Gastroesophageal sphincter (tissue), 4 donors: ENCODE measurements at regions not wholly inside any gene's neighbourhood (a gene's known extent, or its start where the extent isn't known, plus 50 kb on each side); places are given as distances from the start of the nearest gene placed in this dataset.
"Not testable (repeated sequence)": the region's sequence is repeated elsewhere in the genome, so short reads cannot be mapped to it uniquely, and the experiment has no call there.

Experiments
- ATAC-seq: fragments of 150-250 bp; one replicate; pipeline ENCODE4 v1.9.1; 2016; ENCODE audit warnings: mild to moderate bottlenecking, moderate library complexity
- H3K27ac ChIP-seq, 4 donors: fragments of 200-600 bp; sonication (generic) in 3 of 4; 1 replicate in 3 of 4; 2 replicates in 1 of 4; pipeline ENCODE4 v1.5.1; 2016 to 2019
- H3K27me3 ChIP-seq: fragments of 200-600 bp; sonication (generic); one replicate; pipeline ENCODE4 v1.5.1; 2019
- H3K36me3 ChIP-seq, 2 donors: fragments of 200-600 bp; sonication (generic); one replicate each; pipeline ENCODE4 v1.5.1; 2019; ENCODE audit warnings: control low read depth in 1 of 2
- H3K4me1 ChIP-seq, 3 donors: fragments of 200-600 bp; sonication (generic); 1 replicate in 2 of 3; 2 replicates in 1 of 3; pipeline ENCODE4 v1.5.1; 2016 to 2019; ENCODE audit warnings: control low read depth in 2 of 3
- H3K4me3 ChIP-seq, 2 donors: fragments of 200-600 bp; sonication (generic); one replicate each; pipeline ENCODE4 v1.5.1; 2019; ENCODE audit warnings: mild to moderate bottlenecking in 1 of 2, moderate library complexity in 1 of 2
- H3K9me3 ChIP-seq, 3 donors: fragments of 200-600 bp; sonication (generic); one replicate each; pipeline ENCODE4 v1.5.1; 2017 to 2019; ENCODE audit warnings: control low read depth in 2 of 3
- EP300 ChIP-seq: sonication (generic); formaldehyde crosslinking; IDR thresholded peaks from one replicate; pipeline ENCODE4 v1.6.1; 2017; ENCODE audit warnings: antibody characterized with exemption, mild to moderate bottlenecking
- POLR2A ChIP-seq, 2 donors: fragments of 450-650 bp; IDR thresholded peaks; one replicate each; pipeline ENCODE4 v1.6.1; 2017; ENCODE audit warnings: antibody characterized with exemption in 2 of 2, mild to moderate bottlenecking in 2 of 2, moderate library complexity in 1 of 2
- POLR2AphosphoS5 ChIP-seq: sonication (generic); formaldehyde crosslinking; IDR thresholded peaks from one replicate; pipeline ENCODE4 v1.6.1; 2017; ENCODE audit warnings: antibody characterized with exemption
- WGBS, 2 donors: methylation state at CpG; one replicate each; pipeline ENCODE4 v1.1.5; 2018; ENCODE audit warnings: low coverage in 1 of 2; 5-methylcytosine and 5-hydroxymethylcytosine counted together
- TF ChIP-seq, protein P1 (sequence below), 4 experiments: fragments of 200-600 bp in 2 of 4; fragments of 450-650 bp in 2 of 4; sonication (generic) in 1 of 4; IDR thresholded peaks; one replicate each; pipeline ENCODE4 v1.5.1; 2017 to 2019; ENCODE audit warnings: antibody characterized with exemption in 4 of 4, mild to moderate bottlenecking in 2 of 4, moderate library complexity in 2 of 4

DNA sequence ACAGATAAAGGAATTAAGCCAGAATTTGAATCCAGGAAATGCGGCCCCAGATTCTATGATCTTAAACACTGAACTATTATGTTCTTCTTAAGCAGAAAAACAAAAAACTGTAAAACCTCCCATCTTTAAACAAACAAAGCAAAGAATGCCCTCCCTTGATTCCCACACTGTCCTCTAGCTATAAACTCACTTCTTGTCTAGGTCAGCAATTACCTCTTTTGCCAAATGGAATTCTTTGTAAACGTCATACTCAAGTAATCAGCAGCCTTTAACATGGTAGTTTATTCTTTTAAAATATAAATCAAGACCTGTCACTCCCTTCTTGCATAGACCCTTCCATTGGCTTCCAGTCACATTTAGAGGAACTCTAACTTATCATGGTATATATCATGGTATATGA is 958.9 kb upstream of the CNTN5 start:
- TF ChIP-seq POLR2A (IDR thresholded peaks at IDR 0.05) (no peak), POLR2AphosphoS5 (no peak), EP300 (no peak)
- TF ChIP-seq, protein P1, sequence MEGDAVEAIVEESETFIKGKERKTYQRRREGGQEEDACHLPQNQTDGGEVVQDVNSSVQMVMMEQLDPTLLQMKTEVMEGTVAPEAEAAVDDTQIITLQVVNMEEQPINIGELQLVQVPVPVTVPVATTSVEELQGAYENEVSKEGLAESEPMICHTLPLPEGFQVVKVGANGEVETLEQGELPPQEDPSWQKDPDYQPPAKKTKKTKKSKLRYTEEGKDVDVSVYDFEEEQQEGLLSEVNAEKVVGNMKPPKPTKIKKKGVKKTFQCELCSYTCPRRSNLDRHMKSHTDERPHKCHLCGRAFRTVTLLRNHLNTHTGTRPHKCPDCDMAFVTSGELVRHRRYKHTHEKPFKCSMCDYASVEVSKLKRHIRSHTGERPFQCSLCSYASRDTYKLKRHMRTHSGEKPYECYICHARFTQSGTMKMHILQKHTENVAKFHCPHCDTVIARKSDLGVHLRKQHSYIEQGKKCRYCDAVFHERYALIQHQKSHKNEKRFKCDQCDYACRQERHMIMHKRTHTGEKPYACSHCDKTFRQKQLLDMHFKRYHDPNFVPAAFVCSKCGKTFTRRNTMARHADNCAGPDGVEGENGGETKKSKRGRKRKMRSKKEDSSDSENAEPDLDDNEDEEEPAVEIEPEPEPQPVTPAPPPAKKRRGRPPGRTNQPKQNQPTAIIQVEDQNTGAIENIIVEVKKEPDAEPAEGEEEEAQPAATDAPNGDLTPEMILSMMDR (IDR thresholded peaks at IDR 0.05) = no peak
- no peak for ATAC-seq
- H3K4me3 ChIP-seq = no peak overlapping the region
- H3K27ac ChIP-seq = no peak overlapping the region
- H3K9me3 ChIP-seq = no peaks in the 10 kb centered on the region
- 33 to 40% methylated on average over 2 of the region's 2 CpGs for WGBS, 2 donors
- H3K36me3 ChIP-seq = no peaks in the 10 kb centered on the region
- no peaks in the 10 kb centered on the region for H3K4me1 ChIP-seq
- no peaks in the 10 kb centered on the region for H3K27me3 ChIP-seq

DNA sequence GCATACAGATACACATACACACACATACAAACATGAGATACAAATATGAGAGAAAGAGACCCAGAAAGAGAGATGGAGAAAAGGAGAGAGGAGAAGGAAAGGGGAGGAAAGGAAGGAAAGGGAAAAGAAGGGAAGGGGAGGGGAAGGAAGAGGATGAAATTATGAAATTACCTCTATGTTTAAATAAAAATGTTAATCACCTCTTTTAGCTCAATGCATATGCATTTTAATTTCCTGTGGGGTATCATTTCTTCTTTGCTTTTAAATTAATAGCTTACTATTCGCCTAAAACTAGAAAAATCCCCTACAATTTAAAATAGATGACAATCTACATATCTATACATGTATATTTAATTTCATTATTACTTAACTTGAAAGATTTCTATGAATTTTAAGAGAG is 958.0 kb upstream of the CNTN5 start:
- Histone ChIP-seq H3K27ac (no peak overlapping the region), H3K36me3 (no peaks in the 10 kb centered on the region), H3K27me3 (no peaks in the 10 kb centered on the region), H3K4me1 (no peaks in the 10 kb centered on the region), H3K9me3 (no peaks in the 10 kb centered on the region), H3K4me3 (no peak overlapping the region)
- ATAC-seq = no peak
- WGBS, 2 donors = 88 to 94% methylated on average over 1 of the region's 1 CpG
- TF ChIP-seq, protein P1 (IDR thresholded peaks at IDR 0.05) = no peak
- no peak for TF ChIP-seq POLR2A (IDR thresholded peaks at IDR 0.05)

DNA sequence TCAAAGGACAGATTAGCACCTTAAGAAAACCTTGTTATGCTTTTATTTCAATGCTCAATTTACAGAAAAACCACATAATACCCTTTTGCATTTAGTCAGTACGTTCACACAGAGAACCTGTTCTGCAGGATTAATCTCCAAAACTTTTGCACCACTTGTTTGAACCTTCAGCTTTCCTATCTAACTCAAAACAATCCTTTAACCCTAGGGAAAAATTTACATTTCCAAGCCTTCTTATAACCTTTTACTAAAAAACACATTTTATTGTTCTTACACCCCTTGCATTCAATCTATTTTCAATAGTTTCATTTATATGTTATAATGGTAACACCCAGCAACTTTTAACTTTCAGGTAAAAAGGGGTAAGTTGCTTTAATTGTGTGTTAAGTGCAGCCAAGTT is 952.5 kb upstream of the CNTN5 start:
- no peaks in the 10 kb centered on the region for H3K9me3 ChIP-seq
- no peaks in the 10 kb centered on the region for H3K36me3 ChIP-seq
- no peaks in the 10 kb centered on the region for H3K4me1 ChIP-seq
- no peaks in the 10 kb centered on the region for H3K27me3 ChIP-seq
- no peak for ATAC-seq
- no peak overlapping the region for H3K27ac ChIP-seq
- no peak for TF ChIP-seq EP300
- TF ChIP-seq POLR2AphosphoS5 = no peak
- TF ChIP-seq, protein P1 (IDR thresholded peaks at IDR 0.05) = no peak
- no peak for TF ChIP-seq POLR2A (IDR thresholded peaks at IDR 0.05)
- whole genome bisulfite sequencing, 2 donors = 60 to 85% methylated on average over 1 of the region's 1 CpG
- no peak overlapping the region for H3K4me3 ChIP-seq

DNA sequence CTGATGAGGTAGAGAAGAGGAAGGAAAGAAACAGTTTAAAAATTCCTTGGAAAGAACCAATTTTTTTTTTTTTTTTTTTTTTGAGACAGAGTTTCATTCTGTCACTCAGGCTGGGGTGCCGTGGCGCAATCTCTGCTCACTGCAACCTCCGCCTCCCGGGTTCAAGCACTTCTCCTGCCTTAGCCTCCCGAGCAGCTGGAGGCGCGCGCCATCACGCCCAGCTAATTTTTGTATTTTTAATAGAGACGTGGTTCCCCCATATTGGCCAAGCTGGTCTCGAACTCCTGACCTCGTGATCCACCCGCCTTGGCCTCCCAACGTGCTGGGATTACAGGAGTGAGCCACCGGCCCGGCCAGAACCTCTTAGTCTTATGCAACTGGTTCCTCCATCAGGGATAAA is 951.6 kb upstream of the CNTN5 start:
- H3K9me3 ChIP-seq, H3K27me3 ChIP-seq, H3K36me3 ChIP-seq, ATAC-seq, H3K4me1 ChIP-seq, H3K4me3 ChIP-seq, H3K27ac ChIP-seq: not testable (repeated sequence)
- WGBS, 2 donors = 91% methylated on average over 11 of the region's 16 CpGs; no CpG with 5 or more reads in 1 of the 2 donors

DNA sequence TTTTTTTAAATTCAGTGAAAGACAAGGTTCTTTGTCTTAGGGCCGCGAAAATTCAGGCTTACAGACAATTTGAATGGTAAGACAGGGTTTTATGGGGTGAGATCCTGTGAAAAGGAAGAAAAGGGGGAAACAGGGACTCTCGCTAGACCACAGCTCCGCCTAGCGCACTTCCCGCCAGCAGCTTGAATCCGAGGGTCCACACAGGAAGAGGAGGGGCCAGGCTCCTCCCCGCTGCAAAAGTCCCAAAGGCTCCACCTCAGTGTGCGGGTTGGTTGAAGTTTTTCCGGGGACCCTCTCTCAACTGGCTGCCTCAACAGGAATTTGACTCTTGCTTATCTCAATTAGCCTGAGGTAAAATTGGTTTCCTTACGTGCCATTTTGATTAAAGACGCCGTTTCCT is 950.9 kb upstream of the CNTN5 start:
- Histone ChIP-seq H3K4me1 (no peaks in the 10 kb centered on the region), H3K27ac (no peak overlapping the region), H3K9me3 (no peaks in the 10 kb centered on the region), H3K4me3 (no peak overlapping the region), H3K36me3 (no peaks in the 10 kb centered on the region), H3K27me3 (no peaks in the 10 kb centered on the region)
- no peak for TF ChIP-seq POLR2A (IDR thresholded peaks at IDR 0.05)
- TF ChIP-seq, protein P1 (IDR thresholded peaks at IDR 0.05) = no peak
- TF ChIP-seq POLR2AphosphoS5 = no peak
- no peak for TF ChIP-seq EP300
- ATAC-seq = no peak
- 94 to 97% methylated on average over 8 of the region's 13 CpGs for WGBS, 2 donors
